Esophagus muscularis mucosa (tissue), 4 donors: ENCODE measurements at regions not wholly inside any gene's neighbourhood (a gene's known extent, or its start where the extent isn't known, plus 50 kb on each side); places are given as distances from the start of the nearest gene placed in this dataset.

ENCODE experiments used
- DNase-seq: peaks from one replicate; pipeline ENCODE4 v3.0.0-alpha.2; 2017; ENCODE audit errors: extremely low spot score
- H3K27ac ChIP-seq, 4 donors: fragments of 200-600 bp; sonication (generic); replicated peaks in 1 of 4; 1 replicate in 3 of 4; 2 replicates in 1 of 4; pipeline ENCODE4 v1.5.1; 2016 to 2019; ENCODE audit warnings: mild to moderate bottlenecking in 1 of 4
- H3K27me3 ChIP-seq, 4 donors: fragments of 200-600 bp; sonication (generic); one replicate each; pipeline versions ENCODE4 v1.5.1 to v1.6.0; 2016 to 2019
- H3K36me3 ChIP-seq, 4 donors: fragments of 200-600 bp; sonication (generic); one replicate each; pipeline ENCODE4 v1.5.1; 2016 to 2019
- H3K4me1 ChIP-seq, 4 donors: fragments of 200-600 bp; sonication (generic); one replicate each; pipeline ENCODE4 v1.5.1; 2016 to 2019
- H3K4me3 ChIP-seq, 4 donors: fragments of 200-600 bp; sonication (generic); 1 replicate in 2 of 4; 2 replicates in 2 of 4; pipeline ENCODE4 v1.5.1; 2016 to 2019; ENCODE audit warnings: mild to moderate bottlenecking in 4 of 4, moderate library complexity in 1 of 4
- H3K9me3 ChIP-seq, 4 donors: fragments of 200-600 bp; sonication (generic); 1 replicate in 3 of 4; 2 replicates in 1 of 4; pipeline ENCODE4 v1.5.1; 2016 to 2019
- CTCF ChIP-seq, 3 experiments: fragments of 200-600 bp in 2 of 3; fragments of 450-650 bp in 1 of 3; sonication (generic) in 2 of 3; IDR thresholded peaks; one replicate each; pipeline ENCODE4 v1.5.1; 2017 to 2019; ENCODE audit warnings: antibody characterized with exemption in 3 of 3, mild to moderate bottlenecking in 2 of 3, moderate library complexity in 1 of 3
- EP300 ChIP-seq: sonication (generic); formaldehyde crosslinking; IDR thresholded peaks from one replicate; pipeline ENCODE4 v1.6.1; 2017; ENCODE audit warnings: antibody characterized with exemption
- POLR2A ChIP-seq: fragments of 450-650 bp; IDR thresholded peaks from one replicate; pipeline ENCODE4 v1.6.1; 2017; ENCODE audit warnings: antibody characterized with exemption, moderate library complexity, mild to moderate bottlenecking, low read depth
- POLR2AphosphoS5 ChIP-seq, 2 donors: sonication (generic); formaldehyde crosslinking; IDR thresholded peaks; one replicate each; pipeline ENCODE4 v1.6.1; 2017; ENCODE audit warnings: antibody characterized with exemption in 2 of 2
- WGBS: methylation state at CpG from one replicate; pipeline ENCODE4 v1.1.5; 2018; 5-methylcytosine and 5-hydroxymethylcytosine counted together
- intact Hi-C: fragments of 100-400 bp; cut with DNase I; formaldehyde crosslinking; loops from one replicate; pipeline ENCODE4 v1.15.1; 2023

GRCh38 chr10:42939237-42939636 is 137.6 kb upstream of the RET start:
- H3K27ac ChIP-seq = no peak overlapping the region
- DNase-seq = peak; percentile 86
- no peaks in the 10 kb centered on the region for H3K9me3 ChIP-seq
- WGBS = 85% methylated on average over 11 of the region's 11 CpGs
- peaks cover 0 to 48% (median 2%) of the 10 kb centered on the region in 4 donors for H3K27me3 ChIP-seq
- intact Hi-C loops = no loop called here
- H3K4me3 ChIP-seq = no peak overlapping the region
- no peak for TF ChIP-seq POLR2AphosphoS5 (IDR thresholded peaks at IDR 0.05)
- no peak for TF ChIP-seq POLR2A
- no peak for TF ChIP-seq EP300
- TF ChIP-seq CTCF (IDR thresholded peaks at IDR 0.05) = no peak
- H3K36me3 ChIP-seq = no peaks in the 10 kb centered on the region
- H3K4me1 ChIP-seq = no peaks in the 10 kb centered on the region

GRCh38 chr10:42939685-42940366 is 137.0 kb upstream of the RET start:
- peaks cover 0 to 42% (median 0%) of the 10 kb centered on the region in 4 donors for H3K27me3 ChIP-seq
- H3K4me3 ChIP-seq = no peak overlapping the region
- no peaks in the 10 kb centered on the region for H3K4me1 ChIP-seq
- TF ChIP-seq POLR2AphosphoS5 (IDR thresholded peaks at IDR 0.05) (no peak), POLR2A (no peak), EP300 (no peak), CTCF (IDR thresholded peaks at IDR 0.05) (no peak)
- H3K36me3 ChIP-seq = no peaks in the 10 kb centered on the region
- no peak overlapping the region for H3K27ac ChIP-seq
- 88% methylated on average over 13 of the region's 15 CpGs for WGBS
- DNase-seq = peak; percentile 79
- no peaks in the 10 kb centered on the region for H3K9me3 ChIP-seq
- intact Hi-C loops = no loop called here

GRCh38 chr10:42940487-42941294 is 136.2 kb upstream of the RET start:
- no peak overlapping the region for H3K4me3 ChIP-seq
- H3K27ac ChIP-seq = no peak overlapping the region
- TF ChIP-seq EP300 (no peak), CTCF (IDR thresholded peaks at IDR 0.05) (no peak), POLR2A (no peak), POLR2AphosphoS5 (IDR thresholded peaks at IDR 0.05) (no peak)
- DNase-seq = peak; percentile 82
- H3K27me3 ChIP-seq = peaks cover 0 to 34% (median 0%) of the 10 kb centered on the region in 4 donors
- intact Hi-C loops = no loop called here
- H3K9me3 ChIP-seq = no peaks in the 10 kb centered on the region
- no peaks in the 10 kb centered on the region for H3K36me3 ChIP-seq
- 53% methylated on average over 11 of the region's 25 CpGs for WGBS
- H3K4me1 ChIP-seq = no peaks in the 10 kb centered on the region

GRCh38 chr10:42941295-42941644 is 135.6 kb upstream of the RET start:
- no peaks in the 10 kb centered on the region for H3K4me1 ChIP-seq
- H3K36me3 ChIP-seq = no peaks in the 10 kb centered on the region
- H3K4me3 ChIP-seq = no peak overlapping the region
- no peaks in the 10 kb centered on the region for H3K9me3 ChIP-seq
- DNase-seq = no peak
- intact Hi-C loops = no loop called here
- 65% methylated on average over 10 of the region's 14 CpGs for WGBS
- peaks cover 0 to 28% (median 0%) of the 10 kb centered on the region in 4 donors for H3K27me3 ChIP-seq
- no peak for TF ChIP-seq POLR2AphosphoS5 (IDR thresholded peaks at IDR 0.05)
- TF ChIP-seq EP300 = no peak
- TF ChIP-seq POLR2A = no peak
- no peak for TF ChIP-seq CTCF (IDR thresholded peaks at IDR 0.05)
- no peak overlapping the region for H3K27ac ChIP-seq
